Endothelial cell of umbilical vein (primary cell): ENCODE measurements at regions not wholly inside any gene's neighbourhood (a gene's known extent, or its start where the extent isn't known, plus 50 kb on each side); places are given as distances from the start of the nearest gene placed in this dataset.

ENCODE experiments used
- BruUV-seq: library from RNA; stranded (reverse); fragments of 400-500 nt; replicated peaks from 2 replicates; lab custom pipeline; 2021; lab: Mats Ljungman, UMichigan
- CTCF ChIA-PET: fragments of 300-600, 350-600 bp; sonication (Branson Sonifier 250); formaldehyde crosslinking; loops from one replicate; lab custom pipeline; 2021; ENCODE audit warnings: antibody characterized with exemption, inconsistent platforms; lab: Charles Lee
- POLR2A ChIA-PET: fragments of 300-600, 350-600 bp; sonication (Branson Sonifier 250); formaldehyde crosslinking; loops from one replicate; lab custom pipeline; 2021; ENCODE audit warnings: antibody characterized with exemption, inconsistent platforms; lab: Charles Lee
- DNase-seq: peaks from one replicate; pipeline ENCODE4 v3.0.0-alpha.2; 2011; ENCODE audit warnings: low read depth, low spot score
- FAIRE-seq: peaks from 2 replicates; lab custom pipeline; 2011; peaks lifted over from hg19 to GRCh38; lab: Jason Lieb, UNC
- H2AFZ ChIP-seq: 2 replicates; pipeline ENCODE4 v1.6.0; 2012; ENCODE audit warnings: low read depth, low read length, control low read depth, inconsistent platforms
- H3K27ac ChIP-seq: 2 replicates; pipeline ENCODE4 v1.5.1; 2011; ENCODE audit warnings: low read depth, mild to moderate bottlenecking, control low read depth, low read length, moderate library complexity; ENCODE audit not compliant: insufficient read depth
- H3K27me3 ChIP-seq, 2 experiments: 2 replicates each; pipeline versions ENCODE4 v1.6.0 to v1.6.1; 2011; ENCODE audit warnings: low read length in 2 of 2, mixed read lengths in 1 of 2; ENCODE audit not compliant: control insufficient read depth in 2 of 2, insufficient read depth in 2 of 2
- H3K36me3 ChIP-seq, 2 experiments: 2 replicates in 1 of 2; 3 replicates in 1 of 2; pipeline ENCODE4 v1.5.1; 2011; ENCODE audit warnings: low read length in 2 of 2, mild to moderate bottlenecking in 1 of 2, moderate library complexity in 1 of 2; ENCODE audit not compliant: control insufficient read depth in 2 of 2, insufficient read depth in 2 of 2; ENCODE audit errors: extremely low read depth in 1 of 2
- H3K4me1 ChIP-seq: 3 replicates; pipeline ENCODE4 v1.5.1; 2011; ENCODE audit warnings: mild to moderate bottlenecking, low read length; ENCODE audit not compliant: control insufficient read depth, insufficient read depth; ENCODE audit errors: extremely low read depth
- H3K4me2 ChIP-seq: 2 replicates; pipeline ENCODE4 v1.6.1; 2011; ENCODE audit warnings: low read length, control low read depth, mixed read lengths; ENCODE audit not compliant: insufficient read depth
- H3K4me3 ChIP-seq, 3 experiments: fragments of 200-600 bp in 1 of 3; sonication (generic), shearing (Covaris generic) in 1 of 3; replicated peaks in 1 of 3; 2 replicates each; pipeline ENCODE4 v1.5.1; 2011 to 2016; ENCODE audit warnings: control low read depth in 3 of 3, low read length in 3 of 3, mild to moderate bottlenecking in 2 of 3, inconsistent platforms in 1 of 3, low read depth in 1 of 3, moderate library complexity in 1 of 3; ENCODE audit not compliant: insufficient read depth in 1 of 3
- H3K79me2 ChIP-seq: 2 replicates; pipeline ENCODE4 v1.6.0; 2012; ENCODE audit warnings: low read length, inconsistent platforms; ENCODE audit not compliant: control insufficient read depth, insufficient read depth
- H3K9ac ChIP-seq: replicated peaks from 2 replicates; pipeline ENCODE3; 2011; ENCODE audit warnings: low read length, control low read depth; ENCODE audit not compliant: insufficient read depth; ENCODE audit errors: extremely low read depth
- H3K9me1 ChIP-seq: replicated peaks from 3 replicates; pipeline ENCODE4 v1.6.0; 2011; ENCODE audit warnings: mild to moderate bottlenecking, low read length; ENCODE audit not compliant: control insufficient read depth, insufficient read depth; ENCODE audit errors: extremely low read depth
- H3K9me3 ChIP-seq: replicated peaks from 2 replicates; pipeline ENCODE4 v1.5.1; 2012; ENCODE audit warnings: low read length, inconsistent platforms; ENCODE audit not compliant: control insufficient read depth, insufficient read depth
- H4K20me1 ChIP-seq: replicated peaks from 2 replicates; pipeline ENCODE3; 2011; ENCODE audit warnings: mild to moderate bottlenecking, low read length; ENCODE audit not compliant: control insufficient read depth, insufficient read depth; ENCODE audit errors: extremely low read depth
- FOS ChIP-seq: IDR thresholded peaks from 2 replicates; pipeline ENCODE4 v1.6.1; 2011; ENCODE audit warnings: mild to moderate bottlenecking, low read length, moderate library complexity, borderline replicate concordance; ENCODE audit not compliant: insufficient read depth
- GATA2 ChIP-seq: IDR thresholded peaks from 2 replicates; pipeline ENCODE4 v1.7.0; 2011; ENCODE audit warnings: low read depth, mild to moderate bottlenecking, moderate library complexity, mixed read lengths, low read length; ENCODE audit not compliant: insufficient read length, insufficient read depth
- JUN ChIP-seq: IDR thresholded peaks from 2 replicates; pipeline ENCODE4 v1.6.1; 2011; ENCODE audit warnings: borderline replicate concordance, low read depth; ENCODE audit not compliant: insufficient read length, insufficient read depth
- MYC ChIP-seq: IDR thresholded peaks from one replicate; pipeline ENCODE4 v1.6.1; 2011; ENCODE audit warnings: mild to moderate bottlenecking, low read depth, low read length
- POLR2A ChIP-seq: IDR thresholded peaks from 2 replicates; pipeline ENCODE4 v1.6.1; 2012; ENCODE audit warnings: low read depth, mild to moderate bottlenecking, control low read depth, low read length
- POLR2AphosphoS5 ChIP-seq: IDR thresholded peaks from 2 replicates; pipeline ENCODE4 v1.6.1; 2012; ENCODE audit warnings: low read depth, mild to moderate bottlenecking, control low read depth, low read length, moderate library complexity; ENCODE audit not compliant: insufficient read depth
- dilution Hi-C: fragments of 300-500 bp; cut with MboI; formaldehyde crosslinking; loops from one replicate; pipeline ENCODE4 v1.15.0; 2019; ENCODE audit warnings: low sequenced_read_pairs; ENCODE audit not compliant: extremely low pct_ligation_motif_present
- intact Hi-C: fragments of 100-400 bp; cut with micrococcal nuclease; formaldehyde crosslinking; loops from one replicate; pipeline ENCODE4 v1.10.0; 2022
- TF ChIP-seq, protein P1 (sequence below), 2 donors: IDR thresholded peaks; 1 replicate in 1 of 2; 2 replicates in 1 of 2; pipeline ENCODE4 v1.5.1; 2011; ENCODE audit warnings: low read length in 2 of 2, mild to moderate bottlenecking in 2 of 2, moderate library complexity in 2 of 2, control low read depth in 1 of 2, inconsistent platforms in 1 of 2, low read depth in 1 of 2; ENCODE audit not compliant: insufficient read depth in 1 of 2; ENCODE audit errors: extremely low read depth in 1 of 2
- TF ChIP-seq, protein P2 (sequence below): IDR thresholded peaks from 2 replicates; pipeline ENCODE4 v1.6.1; 2011; ENCODE audit not compliant: insufficient read depth, insufficient read length

DNA sequence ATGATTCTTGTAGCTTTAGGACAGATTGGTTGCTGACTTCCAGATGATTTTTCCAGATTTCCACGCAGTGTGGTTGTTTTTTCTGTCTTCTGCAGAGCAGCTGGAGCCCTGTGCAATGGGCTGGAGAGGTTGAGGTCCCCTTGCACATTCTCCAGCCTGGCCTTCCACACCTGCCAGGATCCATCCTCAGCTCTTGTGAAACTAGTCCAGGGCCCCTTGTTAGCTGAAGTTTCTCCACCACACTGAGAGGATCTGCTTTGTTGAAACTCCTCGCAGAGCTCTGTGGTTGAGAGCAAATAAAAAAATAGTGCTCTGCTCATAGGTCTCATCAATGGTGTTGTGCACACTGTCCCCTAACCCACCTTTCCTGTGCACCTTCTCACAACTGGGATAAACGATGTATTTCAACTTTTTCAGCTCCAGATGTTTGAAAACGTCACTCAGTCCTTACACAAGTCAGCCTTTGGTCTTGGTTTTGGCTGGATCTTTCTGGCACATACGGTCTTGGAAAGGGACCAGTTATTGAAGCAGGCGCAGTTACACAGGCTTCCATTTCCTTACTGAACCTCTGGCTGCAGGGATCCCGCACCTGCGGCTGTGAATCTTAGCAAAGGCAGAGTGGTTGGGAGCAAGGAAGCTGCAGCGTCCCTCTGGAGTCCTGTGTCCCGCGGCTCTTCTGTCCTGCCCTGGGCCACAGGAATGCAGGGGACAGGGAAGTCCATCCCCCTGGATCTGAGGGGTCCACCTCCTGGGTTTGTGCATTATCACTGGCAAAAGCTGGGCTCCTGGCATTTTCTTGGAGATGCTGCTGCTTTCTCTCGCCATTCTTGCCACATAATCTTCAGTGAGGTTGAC, 272.0 kb upstream of the DSEL start:
- dilution Hi-C loops (no loop called here), intact Hi-C loops (no loop called here)
- no peaks in the 10 kb centered on the region for H3K27me3 ChIP-seq
- H3K4me3 ChIP-seq = no peak overlapping the region
- peaks cover 3% of the 10 kb centered on the region for H3K4me1 ChIP-seq
- no peak for FAIRE-seq
- TF ChIP-seq JUN (no peak), GATA2 (no peak), FOS (no peak), MYC (no peak), POLR2A (no peak), POLR2AphosphoS5 (no peak)
- TF ChIP-seq, protein P1, sequence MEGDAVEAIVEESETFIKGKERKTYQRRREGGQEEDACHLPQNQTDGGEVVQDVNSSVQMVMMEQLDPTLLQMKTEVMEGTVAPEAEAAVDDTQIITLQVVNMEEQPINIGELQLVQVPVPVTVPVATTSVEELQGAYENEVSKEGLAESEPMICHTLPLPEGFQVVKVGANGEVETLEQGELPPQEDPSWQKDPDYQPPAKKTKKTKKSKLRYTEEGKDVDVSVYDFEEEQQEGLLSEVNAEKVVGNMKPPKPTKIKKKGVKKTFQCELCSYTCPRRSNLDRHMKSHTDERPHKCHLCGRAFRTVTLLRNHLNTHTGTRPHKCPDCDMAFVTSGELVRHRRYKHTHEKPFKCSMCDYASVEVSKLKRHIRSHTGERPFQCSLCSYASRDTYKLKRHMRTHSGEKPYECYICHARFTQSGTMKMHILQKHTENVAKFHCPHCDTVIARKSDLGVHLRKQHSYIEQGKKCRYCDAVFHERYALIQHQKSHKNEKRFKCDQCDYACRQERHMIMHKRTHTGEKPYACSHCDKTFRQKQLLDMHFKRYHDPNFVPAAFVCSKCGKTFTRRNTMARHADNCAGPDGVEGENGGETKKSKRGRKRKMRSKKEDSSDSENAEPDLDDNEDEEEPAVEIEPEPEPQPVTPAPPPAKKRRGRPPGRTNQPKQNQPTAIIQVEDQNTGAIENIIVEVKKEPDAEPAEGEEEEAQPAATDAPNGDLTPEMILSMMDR (IDR thresholded peaks at IDR 0.05; ENCODE audit: extremely low read depth in 1 of 2, insufficient read depth in 1 of 2, low read depth in 1 of 2, low read length in 2 of 2) = no peak
- TF ChIP-seq, protein P2, sequence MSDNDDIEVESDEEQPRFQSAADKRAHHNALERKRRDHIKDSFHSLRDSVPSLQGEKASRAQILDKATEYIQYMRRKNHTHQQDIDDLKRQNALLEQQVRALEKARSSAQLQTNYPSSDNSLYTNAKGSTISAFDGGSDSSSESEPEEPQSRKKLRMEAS = no peak
- H3K9ac ChIP-seq = no peak overlapping the region
- H3K36me3 ChIP-seq = no peaks in the 10 kb centered on the region
- ChIA-PET CTCF (interaction anchor here (1.4 kb wide), 1 partner anchor 273 kb away, joined by 4 read pairs; no protein-coding TSS in a partner anchor), POLR2A (interaction anchor here (0.5 kb wide), 1 partner anchor 410 kb away, joined by 3 read pairs; no protein-coding TSS in a partner anchor)
- H4K20me1 ChIP-seq = no peaks in the 10 kb centered on the region
- H3K27ac ChIP-seq = no peak overlapping the region
- H3K79me2 ChIP-seq = no peaks in the 10 kb centered on the region
- no peak overlapping the region for H2AFZ ChIP-seq
- H3K4me2 ChIP-seq = no peak overlapping the region
- DNase-seq = no peak
- H3K9me3 ChIP-seq = no peaks in the 10 kb centered on the region
- H3K9me1 ChIP-seq = no peaks in the 10 kb centered on the region
- no TSS peak for BruUV-seq
